H9 (cell line): ENCODE measurements at regions not wholly inside any gene's neighbourhood (a gene's known extent, or its start where the extent isn't known, plus 50 kb on each side); places are given as distances from the start of the nearest gene placed in this dataset.

Source experiments
- DNase-seq: peaks from one replicate; pipeline ENCODE4 v3.0.0-alpha.2; 2017
- H2AFZ ChIP-seq: one replicate; pipeline ENCODE4 v1.6.1; 2013; ENCODE audit warnings: mild to moderate bottlenecking, low read length, control low read depth, moderate library complexity
- H2AK5ac ChIP-seq: 2 replicates; pipeline ENCODE4 v1.6.1; 2013; ENCODE audit warnings: low read length, control low read depth, mixed read lengths; ENCODE audit not compliant: insufficient read length
- H2BK120ac ChIP-seq: one replicate; pipeline ENCODE4 v1.6.1; 2013; ENCODE audit warnings: low read depth, mild to moderate bottlenecking, low read length, control low read depth, inconsistent platforms; ENCODE audit not compliant: poor library complexity, severe bottlenecking
- H2BK12ac ChIP-seq: 2 replicates; pipeline ENCODE4 v1.6.1; 2013; ENCODE audit warnings: low read length, control low read depth, mixed read lengths, low read depth; ENCODE audit not compliant: insufficient read length
- H2BK15ac ChIP-seq: 2 replicates; pipeline ENCODE4 v1.6.1; 2013; ENCODE audit warnings: low read depth, low read length, control low read depth
- H2BK20ac ChIP-seq: one replicate; pipeline ENCODE4 v1.6.1; 2013; ENCODE audit warnings: low read depth, mild to moderate bottlenecking, low read length, control low read depth, inconsistent platforms; ENCODE audit not compliant: poor library complexity, severe bottlenecking
- H2BK5ac ChIP-seq: 2 replicates; pipeline ENCODE4 v1.6.1; 2013; ENCODE audit warnings: low read length, control low read depth, mixed read lengths; ENCODE audit not compliant: insufficient read length
- H3K14ac ChIP-seq: 2 replicates; pipeline ENCODE4 v1.6.1; 2013; ENCODE audit warnings: low read length, control low read depth; ENCODE audit not compliant: insufficient read depth
- H3K18ac ChIP-seq: 2 replicates; pipeline ENCODE4 v1.6.1; 2013; ENCODE audit warnings: low read depth, mild to moderate bottlenecking, mixed read lengths, low read length, control low read depth; ENCODE audit not compliant: insufficient read length
- H3K23ac ChIP-seq: 2 replicates; pipeline ENCODE4 v1.6.1; 2013; ENCODE audit warnings: low read length, control low read depth, mixed read lengths, low read depth; ENCODE audit not compliant: insufficient read length
- H3K23me2 ChIP-seq: 2 replicates; pipeline ENCODE4 v1.6.1; 2013; ENCODE audit warnings: low read depth, mild to moderate bottlenecking, mixed read lengths, low read length, control low read depth; ENCODE audit not compliant: insufficient read length, poor library complexity, severe bottlenecking
- H3K27ac ChIP-seq: 2 replicates; pipeline ENCODE4 v1.5.1; 2013; ENCODE audit warnings: low read length, control low read depth, mixed read lengths, low read depth; ENCODE audit not compliant: insufficient read length
- H3K27me3 ChIP-seq: 2 replicates; pipeline ENCODE4 v1.6.1; 2013; ENCODE audit warnings: low read length, control low read depth, inconsistent platforms; ENCODE audit not compliant: insufficient read depth
- H3K4ac ChIP-seq: 2 replicates; pipeline ENCODE4 v1.6.1; 2013; ENCODE audit warnings: low read depth, mild to moderate bottlenecking, control low read depth, inconsistent platforms, low read length, moderate library complexity
- H3K4me1 ChIP-seq: 2 replicates; pipeline ENCODE4 v1.6.1; 2013; ENCODE audit warnings: low read length, control low read depth, inconsistent platforms; ENCODE audit not compliant: insufficient read depth
- H3K4me2 ChIP-seq: 2 replicates; pipeline ENCODE4 v1.6.1; 2013; ENCODE audit warnings: low read length, control low read depth, mixed read lengths; ENCODE audit not compliant: insufficient read length, insufficient read depth
- H3K56ac ChIP-seq: 2 replicates; pipeline ENCODE4 v1.6.1; 2013; ENCODE audit warnings: low read depth, mild to moderate bottlenecking, mixed read lengths, low read length, control low read depth; ENCODE audit not compliant: insufficient read length
- H3K79me1 ChIP-seq: 2 replicates; pipeline ENCODE4 v1.6.1; 2013; ENCODE audit warnings: low read depth, mild to moderate bottlenecking, moderate library complexity, low read length, control low read depth, inconsistent platforms; ENCODE audit not compliant: insufficient read depth, poor library complexity, severe bottlenecking
- H3K79me2 ChIP-seq: 2 replicates; pipeline ENCODE4 v1.6.1; 2013; ENCODE audit warnings: low read length, control low read depth, inconsistent platforms; ENCODE audit not compliant: insufficient read depth
- H3K9ac ChIP-seq: 2 replicates; pipeline ENCODE4 v1.6.1; 2013; ENCODE audit warnings: low read length, control low read depth, mixed read lengths; ENCODE audit not compliant: insufficient read length; ENCODE audit errors: extremely low read depth
- H3K9me3 ChIP-seq: one replicate; pipeline ENCODE4 v1.6.1; 2013; ENCODE audit warnings: low read depth, low read length, inconsistent platforms; ENCODE audit not compliant: control insufficient read depth
- H3T11ph ChIP-seq: one replicate; pipeline ENCODE4 v1.6.1; 2013; ENCODE audit warnings: mild to moderate bottlenecking, low read length, control low read depth, inconsistent platforms
- H4K20me1 ChIP-seq: one replicate; pipeline ENCODE4 v1.6.1; 2013; ENCODE audit not compliant: control insufficient read depth, insufficient read length, insufficient read depth
- H4K5ac ChIP-seq: 2 replicates; pipeline ENCODE4 v1.6.1; 2013; ENCODE audit warnings: low read depth, mild to moderate bottlenecking, mixed read lengths, low read length, control low read depth; ENCODE audit not compliant: insufficient read length
- H4K8ac ChIP-seq: replicated peaks from 2 replicates; pipeline ENCODE4 v1.6.1; 2013; ENCODE audit warnings: low read length, control low read depth, mixed read lengths, low read depth; ENCODE audit not compliant: insufficient read length
- H4K91ac ChIP-seq: 2 replicates; pipeline ENCODE4 v1.6.1; 2013; ENCODE audit warnings: low read depth, mild to moderate bottlenecking, moderate library complexity, mixed read lengths, low read length, control low read depth; ENCODE audit not compliant: insufficient read length
- H3K27ac Mint-ChIP-seq, 3 experiments: 2 replicates in 2 of 3; 3 replicates in 1 of 3; pipeline ENCODE4 v1.8.0; 2020 to 2021; ENCODE audit warnings: mixed read lengths in 3 of 3, mild to moderate bottlenecking in 1 of 3, moderate library complexity in 1 of 3
- H3K27me3 Mint-ChIP-seq: 2 replicates; pipeline ENCODE4 v1.8.0; 2021; ENCODE audit warnings: low read depth, mild to moderate bottlenecking, moderate library complexity, mixed read lengths
- H3K36me3 Mint-ChIP-seq, 3 experiments: 2 replicates in 2 of 3; 3 replicates in 1 of 3; pipeline ENCODE4 v1.8.0; 2020 to 2021; ENCODE audit warnings: low read depth in 3 of 3, mixed read lengths in 3 of 3; ENCODE audit not compliant: insufficient read depth in 1 of 3
- H3K4me1 Mint-ChIP-seq, 2 experiments: 2 replicates each; pipeline ENCODE4 v1.8.0; 2020; ENCODE audit warnings: mixed read lengths in 2 of 2
- H3K4me3 Mint-ChIP-seq, 2 experiments: 2 replicates in 1 of 2; 3 replicates in 1 of 2; pipeline ENCODE4 v1.8.0; 2020 to 2021; ENCODE audit warnings: mild to moderate bottlenecking in 2 of 2, mixed read lengths in 2 of 2, moderate library complexity in 1 of 2
- H3K9me3 Mint-ChIP-seq, 2 experiments: 2 replicates in 1 of 2; 3 replicates in 1 of 2; pipeline ENCODE4 v1.8.0; 2020; ENCODE audit warnings: mild to moderate bottlenecking in 2 of 2, mixed read lengths in 2 of 2, moderate library complexity in 1 of 2
- WGBS: extraction: QIAGEN DNeasy Blood & Tissue Kit; methylation state at CpG from one replicate; pipeline ENCODE4 v1.1.7; 2013; ENCODE audit warnings: missing lambda C conversion rate, low lambda C conversion rate, mixed read lengths; ENCODE audit not compliant: insufficient read length; ENCODE audit errors: extremely low coverage; 5-methylcytosine and 5-hydroxymethylcytosine counted together
- TF ChIP-seq, protein P1 (sequence below): fragments of 200-600 bp; sonication (generic); conservative IDR thresholded peaks from 3 replicates; pipeline ENCODE4 v1.8.0; 2021; ENCODE audit warnings: antibody characterized with exemption, mild to moderate bottlenecking

DNA sequence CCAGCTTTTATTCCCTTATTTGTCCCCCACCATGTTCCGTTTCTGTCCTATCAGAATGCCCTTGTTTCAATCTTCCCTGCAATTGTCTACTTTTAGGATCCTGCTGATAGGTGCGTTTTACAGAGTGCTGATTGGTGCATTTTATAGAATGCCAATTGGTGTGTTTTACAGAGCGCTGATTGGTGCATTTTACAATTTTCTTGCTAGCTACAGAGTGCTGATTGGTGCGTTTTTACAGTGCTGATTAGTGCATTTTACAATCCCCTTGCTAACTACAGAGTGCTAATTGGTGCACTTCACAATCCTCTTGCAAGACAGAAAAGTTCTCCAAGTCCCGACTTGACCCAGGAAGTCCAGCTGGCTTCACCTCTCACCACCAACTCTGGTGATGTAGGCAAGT is 161.6 kb upstream of the CDYL start:
- no peak overlapping the region for H3K4me2 ChIP-seq
- H3K27me3 ChIP-seq = no peaks in the 10 kb centered on the region
- H2AK5ac ChIP-seq = no peak overlapping the region
- H2AFZ ChIP-seq = no peak overlapping the region
- no peak overlapping the region for H3K23ac ChIP-seq
- H2BK12ac ChIP-seq = no peak overlapping the region
- no peak overlapping the region for H4K8ac ChIP-seq
- no peak for DNase-seq
- no peak overlapping the region for H2BK20ac ChIP-seq
- H3K14ac ChIP-seq = no peak overlapping the region
- H3K9me3 ChIP-seq = no peaks in the 10 kb centered on the region
- Mint-ChIP-seq H3K4me1 (no peaks in the 10 kb centered on the region), H3K27ac (no peak overlapping the region), H3K27me3 (peaks cover 13% of the 10 kb centered on the region), H3K9me3 (peaks cover 0 to 5% of the 10 kb centered on the region in 2 experiments; a peak in 3 of 5 replicates), H3K36me3 (no peaks in the 10 kb centered on the region; a peak in 4 of 7 replicates), H3K4me3 (no peak overlapping the region)
- no peak overlapping the region for H2BK120ac ChIP-seq
- no peaks in the 10 kb centered on the region for H4K20me1 ChIP-seq
- no peak overlapping the region for H3K56ac ChIP-seq
- H4K5ac ChIP-seq = no peak overlapping the region
- no peak overlapping the region for H3K18ac ChIP-seq
- H4K91ac ChIP-seq = no peak overlapping the region
- H3K4me1 ChIP-seq = no peaks in the 10 kb centered on the region
- H2BK5ac ChIP-seq = no peak overlapping the region
- no peak overlapping the region for H3K27ac ChIP-seq
- no peaks in the 10 kb centered on the region for H3K79me1 ChIP-seq
- H3K23me2 ChIP-seq = no peaks in the 10 kb centered on the region
- no CpG with 5 or more reads among the region's 5 CpGs for WGBS
- no peak overlapping the region for H3K9ac ChIP-seq
- H3K79me2 ChIP-seq = no peaks in the 10 kb centered on the region
- no peak overlapping the region for H3K4ac ChIP-seq
- H2BK15ac ChIP-seq = no peak overlapping the region
- H3T11ph ChIP-seq = no peak overlapping the region
- TF ChIP-seq, protein P1, sequence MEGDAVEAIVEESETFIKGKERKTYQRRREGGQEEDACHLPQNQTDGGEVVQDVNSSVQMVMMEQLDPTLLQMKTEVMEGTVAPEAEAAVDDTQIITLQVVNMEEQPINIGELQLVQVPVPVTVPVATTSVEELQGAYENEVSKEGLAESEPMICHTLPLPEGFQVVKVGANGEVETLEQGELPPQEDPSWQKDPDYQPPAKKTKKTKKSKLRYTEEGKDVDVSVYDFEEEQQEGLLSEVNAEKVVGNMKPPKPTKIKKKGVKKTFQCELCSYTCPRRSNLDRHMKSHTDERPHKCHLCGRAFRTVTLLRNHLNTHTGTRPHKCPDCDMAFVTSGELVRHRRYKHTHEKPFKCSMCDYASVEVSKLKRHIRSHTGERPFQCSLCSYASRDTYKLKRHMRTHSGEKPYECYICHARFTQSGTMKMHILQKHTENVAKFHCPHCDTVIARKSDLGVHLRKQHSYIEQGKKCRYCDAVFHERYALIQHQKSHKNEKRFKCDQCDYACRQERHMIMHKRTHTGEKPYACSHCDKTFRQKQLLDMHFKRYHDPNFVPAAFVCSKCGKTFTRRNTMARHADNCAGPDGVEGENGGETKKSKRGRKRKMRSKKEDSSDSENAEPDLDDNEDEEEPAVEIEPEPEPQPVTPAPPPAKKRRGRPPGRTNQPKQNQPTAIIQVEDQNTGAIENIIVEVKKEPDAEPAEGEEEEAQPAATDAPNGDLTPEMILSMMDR = no peak
